CD4-positive, alpha-beta T cell treated with Interleukin-6 for 4 hours (primary cell): ENCODE measurements at regions not wholly inside any gene's neighbourhood (a gene's known extent, or its start where the extent isn't known, plus 50 kb on each side); places are given as distances from the start of the nearest gene placed in this dataset.

ENCODE experiments used
- DNase-seq: peaks from one replicate; pipeline ENCODE4 v3.0.0-alpha.2; 2020; ENCODE audit warnings: mixed read lengths

DNA sequence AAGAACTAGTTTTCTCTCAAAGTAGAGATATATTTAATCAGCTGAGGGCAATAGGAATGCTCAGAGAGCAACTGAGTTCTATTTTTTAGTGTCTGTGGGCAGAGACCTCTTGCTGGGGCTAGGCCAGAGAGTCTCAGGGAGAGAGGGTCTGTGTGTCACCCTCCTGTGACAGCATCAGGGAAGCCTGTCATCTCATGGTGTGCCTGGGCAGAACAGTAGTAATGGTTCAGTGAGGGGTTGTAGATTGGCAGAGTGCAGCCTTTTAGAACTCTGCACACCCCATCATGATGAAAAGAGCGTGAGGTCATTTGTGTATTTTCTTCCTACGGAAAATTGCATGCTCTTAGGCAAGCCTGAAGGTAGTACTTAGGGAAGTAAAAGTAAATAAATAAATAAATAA, 1396.5 kb upstream of the AGA start:
- DNase-seq = no peak

DNA sequence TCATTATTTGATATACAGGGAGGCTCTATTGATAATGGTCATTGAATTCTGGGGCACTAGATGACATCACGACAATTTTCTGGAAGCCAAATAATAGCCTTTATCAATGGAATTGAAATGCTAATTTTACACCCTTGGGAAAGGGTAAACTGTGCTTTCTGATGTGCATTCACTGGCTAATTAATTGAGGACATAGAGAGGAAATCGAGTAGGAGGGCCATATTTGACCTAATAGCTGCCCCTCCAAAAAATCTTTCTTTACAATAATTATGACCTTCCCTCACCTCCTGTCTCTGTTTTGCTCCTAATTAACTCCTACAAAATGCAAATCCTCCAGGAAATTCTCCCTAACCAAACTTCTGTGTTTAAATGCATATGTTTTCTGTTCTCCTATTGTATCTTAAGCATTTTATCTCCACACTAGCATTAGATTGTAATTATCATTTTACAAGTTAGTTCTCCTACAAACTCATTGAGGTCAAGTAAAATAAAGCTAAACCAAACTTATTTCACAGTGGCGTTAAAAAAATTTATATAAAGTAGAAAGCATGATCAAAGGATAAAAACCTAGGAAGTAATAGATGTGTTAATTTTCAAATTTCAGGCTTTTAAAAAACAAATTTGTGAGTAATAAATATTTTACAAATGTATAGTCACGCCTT, 1414.0 kb upstream of the AGA start:
- no peak for DNase-seq

DNA sequence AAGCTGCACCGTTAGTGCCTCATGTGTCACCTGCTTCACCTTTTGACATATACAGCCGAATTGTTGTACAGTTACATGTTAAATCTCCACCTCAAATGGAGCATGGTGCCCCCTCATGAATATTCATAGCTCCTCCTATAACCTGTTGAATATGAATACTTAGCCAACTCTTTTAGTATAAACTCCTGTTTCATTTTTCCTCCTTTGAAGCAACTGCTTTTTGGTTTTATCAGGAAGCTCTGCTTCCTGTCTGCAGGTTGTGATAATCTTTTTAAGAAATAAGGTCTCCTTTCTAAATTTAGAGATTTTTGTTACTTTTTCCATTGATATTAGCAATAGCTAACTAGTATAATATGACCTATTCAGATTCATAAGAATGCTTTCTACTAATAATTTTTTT, 1429.2 kb upstream of the AGA start:
- no peak for DNase-seq

DNA sequence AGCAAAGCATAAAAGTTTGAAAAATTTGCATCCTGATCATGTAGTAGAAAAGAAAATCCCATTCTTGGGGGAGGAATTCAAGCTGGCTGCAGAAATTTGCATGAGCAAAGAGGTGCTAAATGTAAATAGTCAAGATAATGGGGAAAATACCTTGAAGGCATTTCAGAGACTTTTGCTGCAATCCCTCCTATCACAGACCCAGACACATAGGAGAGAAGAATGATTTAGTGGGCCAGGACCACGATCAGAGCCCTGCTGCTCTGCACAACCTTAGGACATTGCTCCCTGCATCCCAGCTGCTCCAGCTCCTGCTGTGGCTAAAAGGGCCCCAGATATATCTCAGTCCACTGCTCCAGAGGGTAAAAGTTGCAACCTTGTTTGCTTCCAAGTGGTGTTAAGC, 1439.7 kb upstream of the AGA start:
- DNase-seq = no peak

DNA sequence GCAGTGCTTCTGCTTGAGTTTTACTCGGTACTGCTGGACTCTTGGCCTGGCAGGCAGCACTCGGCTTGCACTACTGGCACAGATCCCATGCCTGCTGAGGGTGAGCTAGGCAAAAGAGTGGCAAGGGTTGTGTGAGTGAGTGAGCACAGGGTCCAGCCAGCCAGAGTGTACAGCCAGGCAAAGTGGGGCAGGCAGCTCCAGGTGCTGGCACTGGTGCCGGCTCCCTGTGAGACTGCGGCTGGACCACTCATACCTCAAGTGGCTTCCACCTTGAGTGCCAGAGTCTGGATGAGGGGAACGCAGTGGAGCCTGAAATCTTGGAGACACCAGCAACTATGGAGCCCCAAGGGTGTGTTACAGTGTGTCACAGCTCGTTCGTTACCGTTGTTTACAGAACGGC, 1451.9 kb upstream of the AGA start:
- no peak for DNase-seq

DNA sequence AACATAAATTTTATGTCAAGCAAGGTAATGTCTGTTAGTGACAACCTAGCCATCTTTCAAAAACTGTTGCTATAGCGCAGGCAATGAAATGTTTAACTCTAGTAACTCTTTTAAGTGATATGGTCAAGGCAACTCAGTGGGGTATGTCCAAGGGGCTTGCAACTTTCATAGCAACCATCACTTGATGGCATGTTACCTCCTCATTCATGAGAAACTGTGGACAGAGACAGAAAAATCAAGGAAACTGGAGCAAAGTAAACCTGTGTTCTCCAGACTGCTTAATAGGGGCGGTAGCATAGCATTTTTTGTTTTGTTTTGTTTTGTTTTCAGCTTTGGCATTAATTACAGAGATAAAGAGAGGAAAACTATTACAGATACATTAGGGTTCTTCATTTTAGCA, 1456.8 kb upstream of the AGA start:
- DNase-seq = no peak

DNA sequence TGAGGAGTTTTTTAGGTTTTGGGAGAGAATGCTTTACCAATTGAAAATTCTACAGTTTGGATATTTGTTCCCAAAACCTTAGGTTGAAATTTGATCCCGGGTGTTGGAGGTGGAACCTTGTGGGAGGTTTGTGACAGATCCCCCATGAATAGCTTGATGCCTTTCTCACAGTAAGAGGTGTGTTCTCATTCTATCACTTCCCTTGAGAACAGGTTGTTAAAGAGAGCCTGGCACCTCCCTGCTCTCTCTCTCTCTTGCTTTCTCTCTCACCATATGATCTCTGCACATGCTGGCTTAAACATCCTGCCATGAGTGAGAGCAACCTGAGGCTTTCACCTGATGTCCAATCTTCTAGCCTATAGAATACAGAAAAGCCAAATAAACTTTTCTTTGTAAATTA, 1475.5 kb upstream of the AGA start:
- DNase-seq = no peak

DNA sequence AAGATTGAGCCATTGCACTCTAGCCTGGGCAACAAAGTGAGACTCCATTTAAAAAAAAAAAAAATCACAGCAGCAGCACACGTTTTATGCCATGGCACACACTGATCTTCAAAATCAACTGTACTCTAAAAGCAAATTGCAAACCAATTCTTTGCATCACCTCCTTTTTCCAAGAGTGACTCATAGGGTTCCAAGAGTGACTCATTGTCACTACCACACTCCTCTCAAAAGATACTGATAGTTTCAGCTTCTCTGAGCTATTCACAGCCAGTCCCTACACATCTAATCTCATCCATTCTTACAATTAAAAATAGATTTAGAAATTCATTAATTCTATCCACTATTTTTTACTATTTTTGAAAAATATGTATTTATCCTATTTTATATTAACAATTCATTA, 1494.9 kb upstream of the AGA start:
- no peak for DNase-seq

DNA sequence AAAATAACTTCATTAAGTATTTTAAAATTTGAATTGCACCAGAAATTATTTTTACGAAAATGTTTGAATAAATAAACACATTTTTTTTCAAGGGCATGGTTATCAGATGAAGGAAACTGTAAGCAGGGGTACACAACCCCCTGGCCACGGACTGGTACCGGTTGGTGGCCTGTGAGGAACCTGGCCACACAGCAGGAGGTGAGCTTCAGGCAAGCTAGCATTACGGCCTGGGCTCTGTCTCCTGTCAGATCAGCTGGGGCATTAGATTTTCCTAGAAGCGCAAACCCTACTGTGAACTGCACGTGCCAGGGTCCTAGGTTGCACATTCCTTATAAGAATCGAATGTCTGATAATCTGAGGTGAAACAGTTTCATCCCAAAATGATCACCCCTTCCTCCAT, 1499.7 kb upstream of the AGA start:
- no peak for DNase-seq

DNA sequence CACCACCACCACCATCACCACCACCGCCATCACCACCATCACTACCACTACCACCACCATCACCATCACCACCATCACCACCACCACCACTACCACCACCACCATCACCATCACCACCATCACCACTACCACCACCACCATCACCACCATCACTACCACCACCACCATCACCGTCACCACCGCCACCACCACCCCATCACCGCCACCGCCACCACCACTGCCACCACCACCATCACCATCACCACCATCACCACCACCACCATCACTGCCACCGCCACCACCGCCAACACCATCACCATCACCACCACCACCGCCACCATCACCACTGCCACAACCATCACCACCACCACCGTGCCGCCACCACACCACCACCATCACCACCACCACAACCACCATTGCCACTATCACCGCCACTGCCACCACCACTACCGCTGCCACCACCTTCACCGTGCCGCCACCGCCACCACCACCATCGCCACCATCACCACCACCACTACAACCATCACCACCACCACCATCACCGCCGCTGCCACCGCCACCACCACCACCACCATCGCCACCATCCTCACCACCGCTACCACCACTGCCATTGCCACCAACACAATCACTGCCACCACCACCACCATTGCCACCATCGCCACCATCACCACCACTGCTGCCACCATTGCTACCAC, 1511.3 kb upstream of the AGA start:
- DNase-seq = no peak

DNA sequence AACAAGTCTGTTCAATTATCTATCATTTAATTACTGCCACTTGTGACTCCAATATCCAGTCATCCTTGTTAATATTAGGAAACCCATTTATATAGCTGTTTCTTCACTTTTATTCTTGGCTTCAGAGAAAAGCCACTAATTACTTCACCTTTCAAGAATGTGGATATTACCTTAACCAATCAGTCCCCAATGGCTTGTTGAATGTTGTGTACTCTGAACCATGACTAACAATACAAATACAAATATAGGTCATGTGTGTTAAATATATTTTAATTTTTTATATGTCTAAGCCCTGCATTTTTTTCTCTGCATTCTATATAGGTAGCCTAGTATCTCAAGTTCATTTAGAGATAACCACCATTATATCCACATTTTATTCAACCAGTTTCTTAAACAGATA, 1513.4 kb upstream of the AGA start:
- no peak for DNase-seq

DNA sequence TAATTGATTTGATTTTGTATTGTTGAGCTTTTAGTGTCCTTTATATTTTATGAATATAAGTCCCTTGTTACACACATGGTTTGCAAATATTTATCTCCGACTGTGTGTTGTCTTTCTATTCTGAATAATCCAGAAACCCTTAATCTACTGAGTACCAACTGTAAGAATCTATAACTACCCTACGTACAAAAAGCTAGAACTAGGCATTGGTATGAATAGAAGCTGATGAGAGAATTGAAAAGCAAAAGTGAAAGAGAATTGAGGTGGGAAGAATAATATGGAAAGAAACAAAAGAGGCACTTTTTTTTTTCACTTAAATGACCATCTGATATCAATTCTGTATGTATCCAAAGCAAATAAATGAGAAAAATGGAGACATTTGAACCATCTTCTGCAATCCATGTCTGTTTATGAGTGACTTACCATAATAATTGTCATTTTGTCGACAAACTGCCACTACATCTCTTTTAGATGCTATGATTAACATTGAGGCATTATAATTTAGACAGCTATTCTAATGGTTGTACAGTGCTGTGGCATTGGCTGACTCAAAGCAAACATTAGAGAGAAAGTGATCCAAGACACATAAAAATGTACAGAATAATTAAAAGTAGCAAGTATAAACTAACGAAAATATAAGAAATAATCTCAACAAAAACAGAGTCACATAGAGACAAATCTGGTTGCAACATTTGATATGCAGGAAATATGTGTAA, 1516.6 kb upstream of the AGA start:
- no peak for DNase-seq

DNA sequence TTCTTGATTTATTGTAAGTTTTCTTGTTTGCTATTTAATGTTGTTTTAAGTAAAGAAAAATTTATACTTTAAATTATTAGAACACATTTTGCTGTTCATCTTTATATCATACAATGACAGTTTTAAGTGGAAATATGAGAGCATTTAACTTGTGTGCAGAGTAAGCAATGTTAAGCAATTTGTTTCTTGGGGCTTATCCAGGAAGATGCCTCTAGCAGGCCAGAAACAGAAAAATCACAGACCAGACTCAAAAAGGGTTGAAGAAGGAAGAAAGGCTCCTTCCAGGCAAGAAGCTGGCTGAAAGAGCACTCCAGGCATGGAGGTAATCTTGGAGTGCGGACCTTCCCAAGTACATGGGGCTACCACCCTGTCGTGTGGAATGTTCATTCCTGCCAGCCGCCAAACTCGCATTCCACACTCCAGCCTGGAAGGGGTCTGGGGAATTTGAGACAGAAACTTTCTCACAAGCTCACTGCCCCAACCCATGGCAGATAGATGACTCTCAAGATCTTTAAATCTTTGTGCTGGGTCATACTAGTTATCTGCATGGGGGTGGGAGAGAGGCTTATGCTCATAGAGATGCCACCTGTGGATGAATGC, 1521.3 kb upstream of the AGA start:
- no peak for DNase-seq

DNA sequence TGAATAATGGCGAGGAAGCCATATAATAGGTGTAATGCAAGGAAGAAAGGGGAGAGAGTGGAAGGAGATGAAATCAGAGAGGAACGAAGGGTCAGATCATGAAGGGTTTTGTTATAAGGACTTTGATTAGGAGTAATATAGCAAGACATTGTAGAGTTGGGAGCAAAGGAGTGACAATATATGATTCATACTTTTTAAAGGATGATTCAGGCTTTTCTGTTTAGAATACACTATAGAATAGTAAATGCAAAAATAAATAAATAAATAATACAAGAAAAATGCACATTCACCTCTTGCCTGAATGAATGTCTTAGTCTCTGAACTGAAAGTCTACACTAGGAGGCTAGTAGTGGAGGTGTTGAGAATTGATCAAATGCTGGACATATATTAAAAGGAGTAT, 1524.4 kb upstream of the AGA start:
- DNase-seq = no peak

DNA sequence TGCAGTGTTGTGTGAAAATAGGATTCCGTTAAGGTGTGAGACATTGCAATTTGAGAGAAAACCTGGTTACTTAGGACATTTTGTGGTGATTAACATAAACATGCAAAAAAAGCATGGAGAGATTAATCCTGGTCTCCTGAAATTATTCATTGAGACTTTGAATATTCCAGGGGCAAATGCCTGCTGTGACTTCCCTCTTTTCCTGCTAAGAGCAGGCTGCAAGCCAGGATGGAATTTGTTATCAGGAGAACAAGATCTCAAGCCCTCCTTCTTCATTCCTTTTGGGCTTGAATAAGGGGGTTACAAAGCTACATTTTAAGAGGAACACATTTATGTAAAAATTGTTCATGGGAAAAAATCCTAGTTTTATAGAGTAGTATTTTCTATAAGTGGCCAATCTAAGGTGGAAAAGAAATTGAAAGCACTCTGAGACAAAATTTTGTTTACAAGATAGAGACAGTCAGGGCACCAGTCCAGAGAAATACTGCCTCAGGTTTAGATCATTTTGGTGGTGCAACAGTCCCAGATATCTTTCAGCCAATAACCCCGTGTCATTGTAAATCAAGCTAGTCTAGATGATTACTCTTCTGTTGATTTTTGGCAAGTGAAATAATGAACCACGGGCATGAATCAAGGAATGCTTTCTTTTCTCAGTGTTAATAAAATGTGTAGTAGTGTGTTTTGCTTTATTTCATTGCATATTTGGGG, 1528.3 kb upstream of the AGA start:
- no peak for DNase-seq

DNA sequence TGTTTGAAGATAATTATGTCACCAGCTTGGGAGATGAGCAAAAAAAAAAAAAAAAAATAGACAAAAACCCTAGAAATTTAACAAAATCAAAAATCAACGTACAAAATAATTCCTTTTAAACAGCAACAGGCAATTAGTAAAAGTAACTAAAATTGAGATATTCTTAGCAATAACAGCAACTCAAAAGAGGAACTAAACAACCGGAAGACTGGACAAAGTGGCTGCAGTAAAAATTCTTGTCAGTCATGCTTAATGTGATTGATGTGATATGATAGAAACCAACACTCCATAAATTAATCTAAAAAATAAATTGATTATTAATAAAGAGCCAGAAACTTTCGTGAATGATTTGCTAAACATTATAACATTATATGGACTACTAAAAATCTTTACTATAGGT, 1534.6 kb upstream of the AGA start:
- no peak for DNase-seq

DNA sequence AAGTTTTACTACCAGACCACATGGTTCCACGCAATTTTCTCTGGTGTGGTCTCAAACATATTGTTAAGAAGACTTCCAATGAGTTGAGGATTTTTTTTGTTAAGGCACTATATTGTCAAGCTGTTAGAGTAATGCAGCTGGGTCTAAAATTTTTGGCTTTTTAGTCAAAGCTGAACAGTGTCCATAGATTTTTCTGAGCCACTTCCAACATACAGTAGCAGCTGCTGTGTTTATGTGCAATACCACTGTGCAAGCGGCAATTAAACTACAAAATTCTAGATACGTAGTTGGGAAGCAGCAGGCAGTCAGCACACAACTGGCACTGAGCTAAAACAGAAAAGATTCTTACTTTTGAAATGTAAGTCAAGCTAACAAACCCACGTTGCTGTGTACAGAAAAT, 1551.1 kb upstream of the AGA start:
- no peak for DNase-seq

DNA sequence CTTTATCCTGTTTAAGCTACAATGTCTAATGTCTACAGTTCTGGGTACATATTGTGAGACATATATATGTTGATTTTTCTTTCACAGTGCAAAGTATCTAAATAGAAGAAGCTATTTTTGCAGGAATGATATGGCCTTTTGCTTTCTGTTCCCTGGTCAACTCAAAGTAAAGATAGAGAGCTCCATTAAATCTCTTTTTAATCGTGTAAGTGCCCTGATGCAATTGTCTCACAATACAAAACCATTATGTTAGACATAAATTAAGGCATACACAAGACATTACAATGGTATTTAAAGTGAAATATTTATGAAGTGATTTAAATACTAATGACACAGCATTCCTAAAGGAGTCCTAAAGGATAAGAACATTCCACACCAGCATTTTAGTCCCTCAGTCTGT, 1559.7 kb upstream of the AGA start:
- DNase-seq = no peak

DNA sequence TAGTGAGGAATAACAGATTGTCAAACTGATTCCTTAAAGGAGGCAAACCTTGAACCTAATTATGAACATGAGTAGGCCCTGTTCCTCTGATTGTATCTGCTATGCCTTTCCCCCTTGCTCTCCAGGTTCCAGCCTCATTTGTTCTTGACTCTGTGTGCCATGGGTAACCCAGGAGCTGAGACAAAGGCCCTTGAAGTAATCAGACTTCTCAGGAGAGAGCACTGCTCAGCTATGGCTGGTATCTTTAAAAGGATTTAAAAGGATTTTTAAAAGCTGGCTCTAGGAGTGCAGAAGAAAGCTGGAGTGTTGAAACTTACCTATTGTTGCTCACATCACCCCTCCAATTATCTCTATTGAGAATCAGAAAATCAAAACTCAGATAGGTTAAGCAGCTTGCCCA, 1565.5 kb upstream of the AGA start:
- no peak for DNase-seq

DNA sequence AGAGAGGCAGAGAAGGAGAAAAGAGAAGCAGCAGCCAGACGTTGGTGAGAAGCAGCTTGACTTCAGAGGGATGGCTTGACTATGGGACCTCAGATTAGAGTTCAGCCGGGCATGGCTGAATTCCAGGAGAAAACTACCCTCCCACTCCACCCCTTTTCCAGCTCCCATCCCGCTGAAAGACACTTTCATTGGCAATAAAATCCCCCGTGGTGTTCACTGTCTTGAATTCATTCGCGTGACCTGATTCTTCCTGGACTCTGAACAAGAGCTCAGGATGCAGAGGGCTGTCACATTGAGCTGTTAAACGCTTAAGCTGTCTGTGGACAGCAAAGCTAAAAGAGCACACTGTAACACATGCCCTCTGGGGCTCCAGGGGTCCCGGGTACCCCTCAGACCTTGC, 1575.3 kb upstream of the AGA start:
- DNase-seq = no peak

DNA sequence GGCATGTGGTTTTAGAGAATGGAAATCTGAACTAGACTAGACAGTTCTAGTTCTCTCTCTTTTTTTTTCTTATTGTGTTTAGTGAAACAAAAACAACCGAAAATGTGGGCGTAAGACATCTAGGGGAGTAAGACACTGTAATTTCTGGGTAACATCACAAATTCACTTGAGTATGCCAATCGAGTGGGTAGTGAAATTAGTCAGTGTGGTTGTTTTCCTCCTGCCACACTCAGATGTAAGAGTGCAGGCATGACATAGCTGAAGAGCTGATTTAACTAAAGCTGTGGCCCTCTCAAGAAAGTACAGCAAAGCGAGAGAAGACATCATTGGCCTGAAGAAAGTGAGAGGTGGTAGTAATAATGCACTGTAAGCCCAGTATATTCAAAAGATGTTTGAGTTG, 1585.3 kb upstream of the AGA start:
- DNase-seq = no peak

DNA sequence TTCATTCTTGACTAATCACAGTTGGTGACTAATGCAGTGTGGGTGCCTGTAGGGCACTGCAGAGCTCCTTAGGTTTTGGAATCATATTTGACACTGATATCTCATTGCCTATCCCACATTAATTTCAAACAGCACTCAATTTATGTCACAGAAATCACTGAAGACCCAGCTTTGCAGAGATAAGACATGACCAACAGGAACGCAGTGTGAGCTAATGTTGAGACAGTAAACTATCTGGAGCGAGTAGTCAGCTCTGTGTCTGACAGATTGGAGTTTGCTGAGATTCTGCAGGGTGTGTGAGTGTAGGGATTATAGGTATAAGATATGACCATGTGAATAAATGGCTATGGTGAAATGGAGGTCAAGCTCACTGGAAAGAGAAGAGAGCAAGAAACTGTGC, 1586.1 kb upstream of the AGA start:
- no peak for DNase-seq

DNA sequence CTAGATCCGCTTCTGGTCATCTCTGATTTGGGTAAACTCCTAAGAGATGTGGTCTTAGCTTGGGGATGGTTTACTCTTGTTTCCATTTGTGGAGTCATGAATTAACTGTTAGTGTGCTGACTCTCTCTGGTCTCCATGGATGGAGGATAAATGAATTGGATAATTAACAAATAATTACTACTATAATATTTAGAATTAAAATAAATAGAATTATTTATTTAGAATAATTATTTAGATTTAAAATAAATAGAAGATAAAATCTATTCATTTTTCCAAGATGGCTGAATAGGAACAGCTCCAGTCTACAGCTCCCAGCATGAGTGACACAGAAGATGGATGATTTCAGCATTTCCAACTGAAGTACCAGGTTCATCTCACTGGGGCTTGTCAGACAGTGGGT, 1587.4 kb upstream of the AGA start:
- no peak for DNase-seq

DNA sequence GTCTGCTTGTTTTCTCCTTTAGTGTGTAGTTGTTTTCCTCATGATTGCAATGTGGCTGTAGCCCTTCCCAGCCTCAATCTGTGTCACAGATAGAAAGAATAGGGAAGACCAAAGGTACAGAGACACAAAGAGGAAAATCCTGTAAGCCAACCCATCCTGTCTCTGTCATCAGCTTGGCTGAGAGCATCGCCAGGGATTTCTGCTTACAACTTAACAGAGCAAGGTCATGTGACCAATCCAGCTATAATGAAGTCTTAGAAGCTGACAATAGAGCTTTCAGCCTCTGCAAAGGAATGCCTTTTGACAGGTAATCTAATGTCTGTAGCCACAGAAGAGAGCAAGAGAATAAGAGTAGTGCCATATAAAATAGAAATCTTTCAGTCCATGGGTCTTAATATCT, 1598.0 kb upstream of the AGA start:
- no peak for DNase-seq
